ENCODE measurements at regions not wholly inside any gene's neighbourhood (a gene's known extent, or its start where the extent isn't known, plus 50 kb on each side); places are given as distances from the start of the nearest gene placed in this dataset.
"Not testable (repeated sequence)": the region's sequence is repeated elsewhere in the genome, so short reads cannot be mapped to it uniquely, and the experiment has no call there.

- Mint-ChIP-seq H3K27me3 (peaks cover 0 to 1% of the 10 kb centered on the region in 2 donors), H3K4me1 (no peaks in the 10 kb centered on the region), H3K9me3 (peaks cover 4 to 27% (median 10%) of the 10 kb centered on the region in 5 donors), H3K4me3 (no peak overlapping the region), H3K27ac (no peak overlapping the region), H3K36me3 (no peaks in the 10 kb centered on the region)
- no peaks in the 10 kb centered on the region for H3K9me3 ChIP-seq (ENCODE audit: low read length)
- no peaks in the 10 kb centered on the region for H3K36me3 ChIP-seq (ENCODE audit: insufficient read depth, low read length)
- H3K27ac ChIP-seq (ENCODE audit: low read depth, low read length) = no peak overlapping the region
- H3K4me3 ChIP-seq (ENCODE audit: low read length) = no peak overlapping the region
- DNase-seq = no peak
- no peaks in the 10 kb centered on the region for H3K27me3 ChIP-seq (ENCODE audit: insufficient read depth, low read length, poor library complexity, severe bottlenecking)
- H3K4me1 ChIP-seq (ENCODE audit: insufficient read depth, low read length) = no peaks in the 10 kb centered on the region
- CTCF ChIA-PET = no interaction called here
- POLR2A ChIA-PET = no interaction called here
These were observed 427.0 kb upstream of the PBX1 start for GRCh38 chr1:164131949-164132348.

- no peak overlapping the region for H3K4me3 Mint-ChIP-seq
- Histone ChIP-seq H3K27ac (ENCODE audit: low read depth, low read length) (no peak overlapping the region), H3K27me3 (ENCODE audit: insufficient read depth, low read length, poor library complexity, severe bottlenecking) (no peaks in the 10 kb centered on the region), H3K4me3 (ENCODE audit: low read length) (no peak overlapping the region), H3K36me3 (ENCODE audit: insufficient read depth, low read length) (no peaks in the 10 kb centered on the region), H3K4me1 (ENCODE audit: insufficient read depth, low read length) (no peaks in the 10 kb centered on the region), H3K9me3 (ENCODE audit: low read length) (no peaks in the 10 kb centered on the region)
- DNase-seq = no peak
- POLR2A ChIA-PET = no interaction called here
- peaks cover 4 to 15% (median 6%) of the 10 kb centered on the region in 5 donors for H3K9me3 Mint-ChIP-seq
- H3K27me3 Mint-ChIP-seq = no peaks in the 10 kb centered on the region
- CTCF ChIA-PET = no interaction called here
- no peaks in the 10 kb centered on the region for H3K4me1 Mint-ChIP-seq
- H3K36me3 Mint-ChIP-seq = no peaks in the 10 kb centered on the region
- no peak overlapping the region for H3K27ac Mint-ChIP-seq
These were observed 421.6 kb upstream of the PBX1 start for GRCh38 chr1:164137273-164137925.

GRCh38 chr1:164141797-164142196 lies 417.2 kb upstream of the PBX1 start:
- Histone ChIP-seq H3K36me3 (ENCODE audit: insufficient read depth, low read length) (no peaks in the 10 kb centered on the region), H3K9me3 (ENCODE audit: low read length) (no peaks in the 10 kb centered on the region), H3K4me3 (ENCODE audit: low read length) (no peak overlapping the region), H3K4me1 (ENCODE audit: insufficient read depth, low read length) (no peaks in the 10 kb centered on the region), H3K27ac (ENCODE audit: low read depth, low read length) (no peak overlapping the region), H3K27me3 (ENCODE audit: insufficient read depth, low read length, poor library complexity, severe bottlenecking) (no peaks in the 10 kb centered on the region)
- Mint-ChIP-seq H3K4me3 (no peak overlapping the region), H3K27me3 (no peaks in the 10 kb centered on the region), H3K36me3 (no peaks in the 10 kb centered on the region), H3K27ac (no peak overlapping the region), H3K9me3 (peaks cover 0 to 13% (median 7%) of the 10 kb centered on the region in 5 donors), H3K4me1 (no peaks in the 10 kb centered on the region)
- ChIA-PET POLR2A (no interaction called here), CTCF (no interaction called here)
- no peak for DNase-seq

- DNase-seq = no peak
- POLR2A ChIA-PET = no interaction called here
- no peak overlapping the region for H3K27ac ChIP-seq (ENCODE audit: low read depth, low read length)
- H3K9me3 Mint-ChIP-seq = peaks cover 3 to 35% (median 15%) of the 10 kb centered on the region in 5 donors
- CTCF ChIA-PET = no interaction called here
- H3K9me3 ChIP-seq (ENCODE audit: low read length) = no peaks in the 10 kb centered on the region
- no peaks in the 10 kb centered on the region for H3K4me1 Mint-ChIP-seq
- H3K36me3 Mint-ChIP-seq = no peaks in the 10 kb centered on the region
- H3K27me3 ChIP-seq (ENCODE audit: insufficient read depth, low read length, poor library complexity, severe bottlenecking) = no peaks in the 10 kb centered on the region
- no peak overlapping the region for H3K27ac Mint-ChIP-seq
- no peak overlapping the region for H3K4me3 ChIP-seq (ENCODE audit: low read length)
- H3K36me3 ChIP-seq (ENCODE audit: insufficient read depth, low read length) = no peaks in the 10 kb centered on the region
- no peak overlapping the region for H3K4me3 Mint-ChIP-seq
- H3K27me3 Mint-ChIP-seq = no peaks in the 10 kb centered on the region
- no peaks in the 10 kb centered on the region for H3K4me1 ChIP-seq (ENCODE audit: insufficient read depth, low read length)
These were observed 404.4 kb upstream of the PBX1 start for GRCh38 chr1:164154622-164155021.

- no peaks in the 10 kb centered on the region for H3K27me3 Mint-ChIP-seq
- ChIA-PET CTCF (no interaction called here), POLR2A (no interaction called here)
- Histone ChIP-seq H3K27me3 (ENCODE audit: insufficient read depth, low read length, poor library complexity, severe bottlenecking) (no peaks in the 10 kb centered on the region), H3K27ac (ENCODE audit: low read depth, low read length) (no peak overlapping the region), H3K4me1 (ENCODE audit: insufficient read depth, low read length) (no peaks in the 10 kb centered on the region), H3K4me3 (ENCODE audit: low read length) (no peak overlapping the region), H3K36me3 (ENCODE audit: insufficient read depth, low read length) (no peaks in the 10 kb centered on the region), H3K9me3 (ENCODE audit: low read length) (no peaks in the 10 kb centered on the region)
- peaks cover 3 to 40% (median 18%) of the 10 kb centered on the region in 5 donors for H3K9me3 Mint-ChIP-seq
- no peak overlapping the region for H3K27ac Mint-ChIP-seq
- H3K4me3 Mint-ChIP-seq = no peak overlapping the region
- no peak for DNase-seq
- H3K36me3 Mint-ChIP-seq = no peaks in the 10 kb centered on the region
- no peaks in the 10 kb centered on the region for H3K4me1 Mint-ChIP-seq
These were observed 403.6 kb upstream of the PBX1 start for GRCh38 chr1:164155347-164155746.

- Mint-ChIP-seq H3K27me3 (no peaks in the 10 kb centered on the region), H3K27ac (no peak overlapping the region), H3K9me3 (peaks cover 9 to 27% (median 17%) of the 10 kb centered on the region in 5 donors), H3K36me3 (no peaks in the 10 kb centered on the region), H3K4me3 (no peak overlapping the region), H3K4me1 (no peaks in the 10 kb centered on the region)
- no peak for DNase-seq
- no peaks in the 10 kb centered on the region for H3K27me3 ChIP-seq (ENCODE audit: insufficient read depth, low read length, poor library complexity, severe bottlenecking)
- CTCF ChIA-PET = no interaction called here
- H3K9me3 ChIP-seq (ENCODE audit: low read length) = no peaks in the 10 kb centered on the region
- no peak overlapping the region for H3K27ac ChIP-seq (ENCODE audit: low read depth, low read length)
- H3K4me1 ChIP-seq (ENCODE audit: insufficient read depth, low read length) = no peaks in the 10 kb centered on the region
- H3K4me3 ChIP-seq (ENCODE audit: low read length) = no peak overlapping the region
- POLR2A ChIA-PET = no interaction called here
- H3K36me3 ChIP-seq (ENCODE audit: insufficient read depth, low read length) = no peaks in the 10 kb centered on the region
These were observed 395.6 kb upstream of the PBX1 start for GRCh38 chr1:164163289-164163849.

GRCh38 chr1:164165466-164165865 lies 393.5 kb upstream of the PBX1 start:
- POLR2A ChIA-PET = no interaction called here
- H3K4me1 Mint-ChIP-seq = no peaks in the 10 kb centered on the region
- no peak overlapping the region for H3K4me3 ChIP-seq (ENCODE audit: low read length)
- no peaks in the 10 kb centered on the region for H3K27me3 Mint-ChIP-seq
- H3K9me3 ChIP-seq (ENCODE audit: low read length) = no peaks in the 10 kb centered on the region
- H3K36me3 ChIP-seq (ENCODE audit: insufficient read depth, low read length) = no peaks in the 10 kb centered on the region
- no peak overlapping the region for H3K27ac ChIP-seq (ENCODE audit: low read depth, low read length)
- no peak overlapping the region for H3K4me3 Mint-ChIP-seq
- peaks cover 16 to 30% (median 24%) of the 10 kb centered on the region in 5 donors for H3K9me3 Mint-ChIP-seq
- no peaks in the 10 kb centered on the region for H3K27me3 ChIP-seq (ENCODE audit: insufficient read depth, low read length, poor library complexity, severe bottlenecking)
- CTCF ChIA-PET = no interaction called here
- H3K36me3 Mint-ChIP-seq = peaks cover 0 to 2% (median 0%) of the 10 kb centered on the region in 3 donors
- no peak for DNase-seq
- no peak overlapping the region for H3K27ac Mint-ChIP-seq
- no peaks in the 10 kb centered on the region for H3K4me1 ChIP-seq (ENCODE audit: insufficient read depth, low read length)

- H3K4me1 Mint-ChIP-seq; POLR2A ChIA-PET; H3K27me3 ChIP-seq (ENCODE audit: insufficient read depth, low read length, poor library complexity, severe bottlenecking); H3K27ac Mint-ChIP-seq; H3K4me3 ChIP-seq (ENCODE audit: low read length); H3K36me3 ChIP-seq (ENCODE audit: insufficient read depth, low read length); H3K4me1 ChIP-seq (ENCODE audit: insufficient read depth, low read length); CTCF ChIA-PET; H3K4me3 Mint-ChIP-seq; DNase-seq; H3K27ac ChIP-seq (ENCODE audit: low read depth, low read length); H3K36me3 Mint-ChIP-seq; H3K27me3 Mint-ChIP-seq; H3K9me3 ChIP-seq (ENCODE audit: low read length): not testable (repeated sequence)
- H3K9me3 Mint-ChIP-seq = peaks cover 16 to 30% (median 24%) of the 10 kb centered on the region in 5 donors
These were observed 392.5 kb upstream of the PBX1 start for GRCh38 chr1:164166454-164166853.

Measured in CD8-positive, alpha-beta memory T cell (primary cell).